H1 (cell line): ENCODE measurements at regions not wholly inside any gene's neighbourhood (a gene's known extent, or its start where the extent isn't known, plus 50 kb on each side); places are given as distances from the start of the nearest gene placed in this dataset.

Experiments used
- CTCF ChIA-PET: fragments of 300-600 bp; sonication (Branson Sonifier 250); formaldehyde crosslinking; loops from one replicate; lab custom pipeline; 2021; ENCODE audit not compliant: partially characterized antibody; lab: Charles Lee
- POLR2A ChIA-PET: fragments of 300-600 bp; sonication (Branson Sonifier 250); formaldehyde crosslinking; loops from one replicate; lab custom pipeline; 2021; ENCODE audit warnings: inconsistent platforms; ENCODE audit not compliant: partially characterized antibody; lab: Charles Lee
- DNase-seq, 2 experiments: peaks; one replicate each; pipeline versions ENCODE4 v3.0.0 to v3.0.0-alpha.2; 2010 to 2022; ENCODE audit warnings: low spot score in 2 of 2, low read depth in 1 of 2, mixed read lengths in 1 of 2
- FAIRE-seq: peaks from 2 replicates; lab custom pipeline; 2011; peaks lifted over from hg19 to GRCh38; lab: Jason Lieb, UNC
- H2AFZ ChIP-seq: 2 replicates; pipeline ENCODE4 v1.8.1; 2012; ENCODE audit warnings: low read length, inconsistent platforms
- H2AK5ac ChIP-seq: 2 replicates; pipeline ENCODE4 v1.6.1; 2013; ENCODE audit warnings: low read depth, low read length
- H2BK120ac ChIP-seq: replicated peaks from 2 replicates; pipeline ENCODE3; 2013; ENCODE audit warnings: low read depth, low read length, inconsistent platforms
- H2BK12ac ChIP-seq: 2 replicates; pipeline ENCODE4 v1.6.1; 2013; ENCODE audit warnings: low read depth, low read length
- H2BK15ac ChIP-seq: 2 replicates; pipeline ENCODE4 v1.6.1; 2013; ENCODE audit warnings: low read length
- H2BK20ac ChIP-seq: 2 replicates; pipeline ENCODE4 v1.6.1; 2013; ENCODE audit warnings: low read length
- H2BK5ac ChIP-seq: 2 replicates; pipeline ENCODE4 v1.6.1; 2013; ENCODE audit warnings: low read depth, low read length
- H3K14ac ChIP-seq: 2 replicates; pipeline ENCODE4 v1.6.1; 2013; ENCODE audit warnings: inconsistent platforms; ENCODE audit not compliant: insufficient read length
- H3K18ac ChIP-seq: 2 replicates; pipeline ENCODE4 v1.6.1; 2013; ENCODE audit warnings: low read length; ENCODE audit errors: extremely low read depth
- H3K23ac ChIP-seq: 2 replicates; pipeline ENCODE4 v1.6.1; 2013; ENCODE audit warnings: inconsistent platforms; ENCODE audit not compliant: insufficient read length
- H3K23me2 ChIP-seq: 2 replicates; pipeline ENCODE4 v1.6.1; 2013; ENCODE audit warnings: low read depth, low read length
- H3K27ac ChIP-seq: 2 replicates; pipeline ENCODE4 v1.6.1; 2011; ENCODE audit warnings: low read depth, low read length, inconsistent platforms
- H3K27me3 ChIP-seq, 4 experiments: replicated peaks in 1 of 4; 1 replicate in 1 of 4; 2 replicates in 3 of 4; pipeline versions ENCODE4 v1.6.1 to v1.8.1; 2011 to 2013; ENCODE audit warnings: low read length in 3 of 4, mild to moderate bottlenecking in 3 of 4, inconsistent platforms in 2 of 4, mixed read lengths in 2 of 4, moderate library complexity in 1 of 4; ENCODE audit not compliant: control insufficient read depth in 3 of 4, insufficient read depth in 3 of 4; ENCODE audit errors: extremely low read depth in 1 of 4
- H3K36me3 ChIP-seq, 4 experiments: 2 replicates each; pipeline versions ENCODE4 v1.6.1 to v1.8.1; 2011 to 2013; ENCODE audit warnings: mild to moderate bottlenecking in 4 of 4, low read length in 3 of 4, moderate library complexity in 2 of 4, control low read depth in 1 of 4, inconsistent platforms in 1 of 4; ENCODE audit not compliant: insufficient read depth in 4 of 4, control insufficient read depth in 2 of 4
- H3K4ac ChIP-seq: replicated peaks from 2 replicates; pipeline ENCODE3; 2013; ENCODE audit warnings: low read length, low read depth, mixed read lengths, inconsistent platforms; ENCODE audit not compliant: insufficient read length
- H3K4me1 ChIP-seq, 4 experiments: replicated peaks in 1 of 4; 1 replicate in 1 of 4; 2 replicates in 3 of 4; pipeline versions ENCODE4 v1.6.1 to v1.8.1; 2011 to 2013; ENCODE audit warnings: low read length in 3 of 4, inconsistent platforms in 2 of 4, mixed read lengths in 1 of 4; ENCODE audit not compliant: insufficient read depth in 4 of 4, control insufficient read depth in 3 of 4
- H3K4me2 ChIP-seq, 2 experiments: 2 replicates each; pipeline versions ENCODE4 v1.6.1 to v1.8.1; 2011 to 2013; ENCODE audit warnings: low read depth in 2 of 2, low read length in 2 of 2, control low read depth in 1 of 2, inconsistent platforms in 1 of 2, mild to moderate bottlenecking in 1 of 2; ENCODE audit not compliant: insufficient read depth in 1 of 2
- H3K4me3 ChIP-seq, 4 experiments: fragments of 200-600, 300-600 bp in 1 of 4; sonication (generic), shearing (Covaris generic), sonication (Bioruptor Twin) in 1 of 4; 2 replicates each; pipeline versions ENCODE4 v1.5.1 to v1.8.1; 2011 to 2016; ENCODE audit warnings: low read length in 4 of 4, low read depth in 3 of 4, control low read depth in 2 of 4, inconsistent platforms in 2 of 4, mild to moderate bottlenecking in 2 of 4, mixed read lengths in 1 of 4, moderate library complexity in 1 of 4; ENCODE audit not compliant: insufficient read depth in 2 of 4; ENCODE audit errors: extremely low read depth in 1 of 4
- H3K56ac ChIP-seq: replicated peaks from 2 replicates; pipeline ENCODE3; 2013; ENCODE audit warnings: low read depth, mild to moderate bottlenecking, mixed read lengths, low read length, inconsistent platforms; ENCODE audit not compliant: insufficient read length
- H3K79me1 ChIP-seq: 2 replicates; pipeline ENCODE4 v1.6.1; 2013; ENCODE audit warnings: low read depth, low read length, control low read depth
- H3K79me2 ChIP-seq, 2 experiments: 2 replicates each; pipeline versions ENCODE4 v1.6.1 to v1.8.1; 2012 to 2013; ENCODE audit warnings: low read length in 2 of 2, mild to moderate bottlenecking in 2 of 2, inconsistent platforms in 1 of 2; ENCODE audit not compliant: insufficient read depth in 2 of 2, control insufficient read depth in 1 of 2
- H3K9ac ChIP-seq, 4 experiments: replicated peaks in 1 of 4; 1 replicate in 1 of 4; 2 replicates in 3 of 4; pipeline versions ENCODE4 v1.6.1 to v1.8.1; 2011 to 2013; ENCODE audit warnings: low read depth in 3 of 4, low read length in 3 of 4, control low read depth in 2 of 4, mild to moderate bottlenecking in 2 of 4, moderate library complexity in 2 of 4, inconsistent platforms in 1 of 4; ENCODE audit errors: extremely low read depth in 1 of 4
- H3K9me3 ChIP-seq, 2 experiments: 2 replicates each; pipeline versions ENCODE4 v1.6.1 to v1.8.1; 2012 to 2013; ENCODE audit warnings: mild to moderate bottlenecking in 2 of 2, moderate library complexity in 2 of 2, control low read depth in 1 of 2, inconsistent platforms in 1 of 2, low read depth in 1 of 2, low read length in 1 of 2, mixed read lengths in 1 of 2; ENCODE audit not compliant: insufficient read depth in 2 of 2
- H4K20me1 ChIP-seq, 2 experiments: replicated peaks in 1 of 2; 2 replicates each; pipeline versions ENCODE3 to v1.8.1; 2011 to 2013; ENCODE audit warnings: inconsistent platforms in 2 of 2, low read length in 2 of 2, mild to moderate bottlenecking in 1 of 2; ENCODE audit not compliant: insufficient read depth in 2 of 2, control insufficient read depth in 1 of 2
- H4K5ac ChIP-seq: 2 replicates; pipeline ENCODE4 v1.6.1; 2013; ENCODE audit warnings: low read length, low read depth, mixed read lengths, inconsistent platforms; ENCODE audit not compliant: insufficient read length
- H4K8ac ChIP-seq: 2 replicates; pipeline ENCODE4 v1.8.0; 2013; ENCODE audit warnings: mild to moderate bottlenecking, moderate library complexity, low read length, inconsistent platforms; ENCODE audit not compliant: insufficient read depth; ENCODE audit errors: extremely low read depth
- H4K91ac ChIP-seq: replicated peaks from 2 replicates; pipeline ENCODE3; 2013; ENCODE audit warnings: low read length, mixed read lengths, inconsistent platforms; ENCODE audit not compliant: insufficient read length
- ASH2L ChIP-seq: fragments of 200-600, 300-600 bp; sonication (generic); IDR thresholded peaks from one replicate; pipeline ENCODE4 v1.7.1; 2017; ENCODE audit warnings: low read length
- BCL11A ChIP-seq, 2 experiments: IDR thresholded peaks; one replicate each; pipeline ENCODE4 v1.6.1; 2011; ENCODE audit warnings: low read depth in 2 of 2, low read length in 2 of 2, mild to moderate bottlenecking in 2 of 2
- FOSL1 ChIP-seq: IDR thresholded peaks from 2 replicates; pipeline ENCODE4 v1.6.1; 2011; ENCODE audit warnings: mild to moderate bottlenecking, low read depth, low read length, moderate library complexity; ENCODE audit not compliant: insufficient read depth
- HDAC2 ChIP-seq, 2 experiments: fragments of 300-600 bp in 1 of 2; sonication (generic) in 1 of 2; IDR thresholded peaks; 2 replicates each; pipeline ENCODE4 v1.6.1; 2011 to 2012; ENCODE audit warnings: low read depth in 2 of 2, low read length in 2 of 2, mild to moderate bottlenecking in 2 of 2, moderate library complexity in 2 of 2, borderline replicate concordance in 1 of 2, inconsistent platforms in 1 of 2
- KDM5A ChIP-seq: fragments of 200-600 bp; IDR thresholded peaks from 2 replicates; pipeline ENCODE4 v1.7.1; 2012; ENCODE audit warnings: mild to moderate bottlenecking, low read length, inconsistent platforms, mixed read lengths
- MAFK ChIP-seq: IDR thresholded peaks from 2 replicates; pipeline ENCODE4 v1.6.1; 2012; ENCODE audit warnings: low read depth, mild to moderate bottlenecking, improper control_type of control experiment, low read length
- SIX5 ChIP-seq: IDR thresholded peaks from 2 replicates; pipeline ENCODE4 v1.6.1; 2011; ENCODE audit warnings: mild to moderate bottlenecking, low read depth, low read length
- SP2 ChIP-seq: IDR thresholded peaks from 2 replicates; pipeline ENCODE4 v1.6.1; 2012; ENCODE audit warnings: mild to moderate bottlenecking, low read length, inconsistent platforms
- SRF ChIP-seq: IDR thresholded peaks from 2 replicates; pipeline ENCODE4 v1.6.1; 2011; ENCODE audit warnings: mild to moderate bottlenecking, low read depth, low read length, moderate library complexity
- TEAD4 ChIP-seq: IDR thresholded peaks from 2 replicates; pipeline ENCODE4 v1.6.1; 2012; ENCODE audit warnings: low read depth, low read length, inconsistent platforms, mixed read lengths
- USF2 ChIP-seq: IDR thresholded peaks from 2 replicates; pipeline ENCODE4 v1.6.1; 2011; ENCODE audit warnings: low read length, improper control_type of control experiment
- WGBS, 2 experiments: shearing (Covaris generic) in 1 of 2; methylation state at CpG; one replicate each; pipeline versions ENCODE4 v1.1.6 to v1.1.7; 2013 to 2015; ENCODE audit warnings: low lambda C conversion rate in 2 of 2, mixed read lengths in 2 of 2, inconsistent platforms in 1 of 2, low coverage in 1 of 2, missing lambda C conversion rate in 1 of 2; ENCODE audit not compliant: insufficient replicate concordance in 2 of 2, insufficient coverage in 1 of 2, insufficient read length in 1 of 2; ENCODE audit errors: extremely low coverage in 1 of 2, missing lambda C conversion rate in 1 of 2; 5-methylcytosine and 5-hydroxymethylcytosine counted together
- TF ChIP-seq, protein P1 (sequence below): IDR thresholded peaks from 2 replicates; pipeline ENCODE4 v1.6.1; 2012; ENCODE audit warnings: low read length, inconsistent platforms

- no peak overlapping the region for H2BK12ac ChIP-seq
- H2BK120ac ChIP-seq, result no peak overlapping the region
- no peak overlapping the region for H3K23ac ChIP-seq
- H3K9ac ChIP-seq, result no peak overlapping the region
- H2BK5ac ChIP-seq, result no peak overlapping the region
- H4K5ac ChIP-seq, result no peak overlapping the region
- H3K23me2 ChIP-seq, result no peaks in the 10 kb centered on the region
- H3K4me2 ChIP-seq, result no peak overlapping the region
- no peak overlapping the region for H3K14ac ChIP-seq
- FAIRE-seq (no peak), DNase-seq (no peak)
- H3K4me3 ChIP-seq, result no peak overlapping the region
- POLR2A ChIA-PET, result no interaction called here
- H2AK5ac ChIP-seq, result no peak overlapping the region
- H3K36me3 ChIP-seq, result no peaks in the 10 kb centered on the region
- CTCF ChIA-PET, result interaction anchor here (2.8 kb wide), 1 partner anchor 16 kb away, joined by 13 read pairs; no protein-coding TSS in a partner anchor
- H2BK20ac ChIP-seq, result no peak overlapping the region
- no peak overlapping the region for H4K8ac ChIP-seq
- no peak overlapping the region for H3K56ac ChIP-seq
- H2BK15ac ChIP-seq, result no peak overlapping the region
- no peak overlapping the region for H3K18ac ChIP-seq
- no peaks in the 10 kb centered on the region for H3K79me2 ChIP-seq
- WGBS, 2 experiments, result 89% methylated on average over 9 of the region's 9 CpGs; no CpG with 5 or more reads in 1 of the 2 experiments
- no peaks in the 10 kb centered on the region for H4K20me1 ChIP-seq
- TF ChIP-seq SP2 (no peak), USF2 (no peak), KDM5A (no peak), HDAC2 (IDR thresholded peaks at IDR 0.05; ENCODE audit: borderline replicate concordance in 1 of 2, low read depth in 2 of 2, low read length in 2 of 2) (no peak), SRF (no peak), ASH2L (no peak), BCL11A (IDR thresholded peaks at IDR 0.05; ENCODE audit: low read depth in 2 of 2, low read length in 2 of 2) (no peak), SIX5 (no peak), TEAD4 (no peak), MAFK (no peak), FOSL1 (no peak)
- TF ChIP-seq, protein P1, sequence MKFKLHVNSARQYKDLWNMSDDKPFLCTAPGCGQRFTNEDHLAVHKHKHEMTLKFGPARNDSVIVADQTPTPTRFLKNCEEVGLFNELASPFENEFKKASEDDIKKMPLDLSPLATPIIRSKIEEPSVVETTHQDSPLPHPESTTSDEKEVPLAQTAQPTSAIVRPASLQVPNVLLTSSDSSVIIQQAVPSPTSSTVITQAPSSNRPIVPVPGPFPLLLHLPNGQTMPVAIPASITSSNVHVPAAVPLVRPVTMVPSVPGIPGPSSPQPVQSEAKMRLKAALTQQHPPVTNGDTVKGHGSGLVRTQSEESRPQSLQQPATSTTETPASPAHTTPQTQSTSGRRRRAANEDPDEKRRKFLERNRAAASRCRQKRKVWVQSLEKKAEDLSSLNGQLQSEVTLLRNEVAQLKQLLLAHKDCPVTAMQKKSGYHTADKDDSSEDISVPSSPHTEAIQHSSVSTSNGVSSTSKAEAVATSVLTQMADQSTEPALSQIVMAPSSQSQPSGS, result no peak
- H4K91ac ChIP-seq, result no peak overlapping the region
- no peaks in the 10 kb centered on the region for H3K79me1 ChIP-seq
- no peak overlapping the region for H3K4ac ChIP-seq
- H2AFZ ChIP-seq, result peak overlapping the region; percentile 51
- H3K4me1 ChIP-seq, result no peaks in the 10 kb centered on the region
- H3K27me3 ChIP-seq, result no peaks in the 10 kb centered on the region
- no peak overlapping the region for H3K27ac ChIP-seq
- no peaks in the 10 kb centered on the region for H3K9me3 ChIP-seq
Observed at GRCh38 chr16:49972961-49973360, 52.1 kb upstream of the CNEP1R1 start.
